Neural cell (in vitro differentiated cells): ENCODE measurements at regions not wholly inside any gene's neighbourhood (a gene's known extent, or its start where the extent isn't known, plus 50 kb on each side); places are given as distances from the start of the nearest gene placed in this dataset.

Experiments used
- H2AFZ ChIP-seq: fragments of 200-600, 300-800 bp; sonication (generic), shearing (Covaris generic); 2 replicates; pipeline ENCODE4 v1.6.0; 2014; ENCODE audit warnings: low read depth, mild to moderate bottlenecking, antibody characterized with exemption, low read length, moderate library complexity
- H3F3A ChIP-seq: fragments of 200-600 bp; shearing (Covaris generic); 2 replicates; pipeline ENCODE4 v1.6.1; 2016; ENCODE audit warnings: mild to moderate bottlenecking, moderate library complexity, mixed read lengths, antibody characterized with exemption, low read length; ENCODE audit not compliant: insufficient read depth, poor library complexity, severe bottlenecking
- H3K27ac ChIP-seq: fragments of 200-600, 300-800 bp; sonication (generic), shearing (Covaris generic); 2 replicates; pipeline ENCODE4 v1.5.1; 2014; ENCODE audit warnings: mild to moderate bottlenecking, low read length, moderate library complexity
- H3K27me3 ChIP-seq: fragments of 300-800, 200-600 bp; sonication (generic), shearing (Covaris generic); 2 replicates; pipeline ENCODE4 v1.6.0; 2014; ENCODE audit warnings: mild to moderate bottlenecking, low read depth, low read length, moderate library complexity; ENCODE audit not compliant: insufficient read depth
- H3K36me3 ChIP-seq: fragments of 300-800, 200-600 bp; sonication (generic), shearing (Covaris generic); 2 replicates; pipeline ENCODE4 v1.5.1; 2014; ENCODE audit warnings: mild to moderate bottlenecking, antibody characterized with exemption, low read length, moderate library complexity; ENCODE audit not compliant: insufficient read depth
- H3K4me2 ChIP-seq: fragments of 300-800, 200-600 bp; sonication (generic), shearing (Covaris generic); 2 replicates; pipeline ENCODE4 v1.6.0; 2014; ENCODE audit warnings: mild to moderate bottlenecking, low read length
- H3K4me3 ChIP-seq: fragments of 300-800, 200-600 bp; sonication (generic), shearing (Covaris generic); 2 replicates; pipeline ENCODE4 v1.5.1; 2014; ENCODE audit warnings: mild to moderate bottlenecking, low read length, moderate library complexity
- H3K79me2 ChIP-seq: fragments of 200-600 bp; shearing (Covaris generic); replicated peaks from 2 replicates; pipeline ENCODE4 v1.6.0; 2014; ENCODE audit warnings: mild to moderate bottlenecking, low read length, moderate library complexity; ENCODE audit not compliant: insufficient read depth
- H3K9ac ChIP-seq: fragments of 300-800, 200-600 bp; sonication (generic), shearing (Covaris generic); 2 replicates; pipeline ENCODE4 v1.6.1; 2016; ENCODE audit warnings: mild to moderate bottlenecking, low read length, mixed read lengths
- H3K9me2 ChIP-seq: fragments of 200-600 bp; shearing (Covaris generic); 2 replicates; pipeline ENCODE4 v1.6.1; 2016; ENCODE audit warnings: mild to moderate bottlenecking, low read length, mixed read lengths; ENCODE audit not compliant: insufficient read depth
- H3K9me3 ChIP-seq: fragments of 200-600, 300-800 bp; sonication (generic), shearing (Covaris generic); 2 replicates; pipeline ENCODE4 v1.6.1; 2016; ENCODE audit warnings: mild to moderate bottlenecking, mixed run types, low read length, moderate library complexity, mixed read lengths
- H4K20me1 ChIP-seq: fragments of 200-600 bp; shearing (Covaris generic); 2 replicates; pipeline ENCODE4 v1.6.1; 2016; ENCODE audit warnings: mild to moderate bottlenecking, mixed run types; ENCODE audit not compliant: insufficient read depth
- EP300 ChIP-seq: fragments of 450-650 bp; conservative IDR thresholded peaks from 2 replicates; pipeline ENCODE4 v1.6.1; 2014; ENCODE audit warnings: antibody characterized with exemption, mild to moderate bottlenecking, moderate library complexity; ENCODE audit not compliant: poor library complexity, severe bottlenecking
- EZH2 ChIP-seq: fragments of 200-600, 300-800 bp; shearing (Covaris generic), sonication (generic); IDR thresholded peaks from 2 replicates; pipeline ENCODE4 v1.6.1; 2014; ENCODE audit warnings: antibody characterized with exemption, low read length, borderline replicate concordance, mild to moderate bottlenecking; ENCODE audit not compliant: insufficient read depth, poor library complexity, severe bottlenecking
- MXI1 ChIP-seq: fragments of 450-650 bp; conservative IDR thresholded peaks from 2 replicates; pipeline ENCODE4 v1.6.1; 2014; ENCODE audit warnings: antibody characterized with exemption, mild to moderate bottlenecking; ENCODE audit not compliant: poor library complexity, severe bottlenecking
- POLR2AphosphoS5 ChIP-seq: IDR thresholded peaks from 2 replicates; pipeline ENCODE4 v1.6.1; 2012
- RAD21 ChIP-seq: fragments of 450-650 bp; conservative IDR thresholded peaks from 2 replicates; pipeline ENCODE4 v1.6.1; 2014; ENCODE audit warnings: antibody characterized with exemption, mild to moderate bottlenecking, moderate library complexity
- SMC3 ChIP-seq: fragments of 450-650 bp; conservative IDR thresholded peaks from 2 replicates; pipeline ENCODE4 v1.6.1; 2014; ENCODE audit warnings: antibody characterized with exemption, mild to moderate bottlenecking, moderate library complexity; ENCODE audit not compliant: poor library complexity
- TAF1 ChIP-seq: IDR thresholded peaks from 2 replicates; pipeline ENCODE4 v1.6.1; 2012; ENCODE audit warnings: low read depth
- TF ChIP-seq, protein P1 (sequence below): fragments of 450-650 bp; IDR thresholded peaks from 2 replicates; pipeline ENCODE4 v1.5.1; 2014; ENCODE audit warnings: antibody characterized with exemption, mild to moderate bottlenecking, moderate library complexity; ENCODE audit not compliant: poor library complexity, severe bottlenecking
- TF ChIP-seq, protein P2 (sequence below): IDR thresholded peaks from 2 replicates; pipeline ENCODE4 v1.6.1; 2012; ENCODE audit warnings: borderline replicate concordance

GRCh38 chr16:86765389-86766026, 187.2 kb downstream of the FOXL1 start:
- Histone ChIP-seq H3K36me3 (no peaks in the 10 kb centered on the region), H3K9ac (no peak overlapping the region), H3K79me2 (no peaks in the 10 kb centered on the region), H2AFZ (no peak overlapping the region), H3K4me3 (no peak overlapping the region), H3K4me2 (no peak overlapping the region), H3K27ac (no peak overlapping the region), H3K9me2 (no peaks in the 10 kb centered on the region), H4K20me1 (no peaks in the 10 kb centered on the region), H3K27me3 (no peaks in the 10 kb centered on the region), H3F3A (no peaks in the 10 kb centered on the region), H3K9me3 (no peaks in the 10 kb centered on the region)
- TF ChIP-seq TAF1, result no peak
- TF ChIP-seq, protein P1, sequence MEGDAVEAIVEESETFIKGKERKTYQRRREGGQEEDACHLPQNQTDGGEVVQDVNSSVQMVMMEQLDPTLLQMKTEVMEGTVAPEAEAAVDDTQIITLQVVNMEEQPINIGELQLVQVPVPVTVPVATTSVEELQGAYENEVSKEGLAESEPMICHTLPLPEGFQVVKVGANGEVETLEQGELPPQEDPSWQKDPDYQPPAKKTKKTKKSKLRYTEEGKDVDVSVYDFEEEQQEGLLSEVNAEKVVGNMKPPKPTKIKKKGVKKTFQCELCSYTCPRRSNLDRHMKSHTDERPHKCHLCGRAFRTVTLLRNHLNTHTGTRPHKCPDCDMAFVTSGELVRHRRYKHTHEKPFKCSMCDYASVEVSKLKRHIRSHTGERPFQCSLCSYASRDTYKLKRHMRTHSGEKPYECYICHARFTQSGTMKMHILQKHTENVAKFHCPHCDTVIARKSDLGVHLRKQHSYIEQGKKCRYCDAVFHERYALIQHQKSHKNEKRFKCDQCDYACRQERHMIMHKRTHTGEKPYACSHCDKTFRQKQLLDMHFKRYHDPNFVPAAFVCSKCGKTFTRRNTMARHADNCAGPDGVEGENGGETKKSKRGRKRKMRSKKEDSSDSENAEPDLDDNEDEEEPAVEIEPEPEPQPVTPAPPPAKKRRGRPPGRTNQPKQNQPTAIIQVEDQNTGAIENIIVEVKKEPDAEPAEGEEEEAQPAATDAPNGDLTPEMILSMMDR, result no peak

DNA sequence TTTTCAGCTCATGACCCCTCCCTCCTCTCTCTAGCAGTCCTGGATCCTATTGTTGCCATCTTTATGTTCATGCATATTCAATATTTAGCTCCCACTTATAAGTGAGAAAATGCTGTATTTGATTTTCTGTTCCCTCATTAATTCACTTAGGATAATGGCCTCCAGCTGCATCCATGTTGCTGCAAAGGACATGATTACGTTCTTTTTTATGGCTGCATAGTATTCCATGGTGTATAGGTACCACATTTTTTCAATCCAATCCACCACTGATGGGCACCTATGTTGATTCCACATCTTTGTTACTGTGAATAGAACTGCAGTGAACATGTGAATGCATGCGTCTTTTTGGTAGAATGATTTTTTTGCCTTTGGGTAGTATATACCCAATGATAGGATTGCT, 188.4 kb downstream of the FOXL1 start:
- no peaks in the 10 kb centered on the region for H3K9me3 ChIP-seq
- no peaks in the 10 kb centered on the region for H3K79me2 ChIP-seq
- no peaks in the 10 kb centered on the region for H3F3A ChIP-seq
- no peaks in the 10 kb centered on the region for H3K27me3 ChIP-seq
- H3K9ac ChIP-seq, result no peak overlapping the region
- TF ChIP-seq EP300 (no peak), SMC3 (no peak), TAF1 (no peak), RAD21 (no peak), MXI1 (no peak), EZH2 (no peak), POLR2AphosphoS5 (no peak)
- TF ChIP-seq, protein P2, sequence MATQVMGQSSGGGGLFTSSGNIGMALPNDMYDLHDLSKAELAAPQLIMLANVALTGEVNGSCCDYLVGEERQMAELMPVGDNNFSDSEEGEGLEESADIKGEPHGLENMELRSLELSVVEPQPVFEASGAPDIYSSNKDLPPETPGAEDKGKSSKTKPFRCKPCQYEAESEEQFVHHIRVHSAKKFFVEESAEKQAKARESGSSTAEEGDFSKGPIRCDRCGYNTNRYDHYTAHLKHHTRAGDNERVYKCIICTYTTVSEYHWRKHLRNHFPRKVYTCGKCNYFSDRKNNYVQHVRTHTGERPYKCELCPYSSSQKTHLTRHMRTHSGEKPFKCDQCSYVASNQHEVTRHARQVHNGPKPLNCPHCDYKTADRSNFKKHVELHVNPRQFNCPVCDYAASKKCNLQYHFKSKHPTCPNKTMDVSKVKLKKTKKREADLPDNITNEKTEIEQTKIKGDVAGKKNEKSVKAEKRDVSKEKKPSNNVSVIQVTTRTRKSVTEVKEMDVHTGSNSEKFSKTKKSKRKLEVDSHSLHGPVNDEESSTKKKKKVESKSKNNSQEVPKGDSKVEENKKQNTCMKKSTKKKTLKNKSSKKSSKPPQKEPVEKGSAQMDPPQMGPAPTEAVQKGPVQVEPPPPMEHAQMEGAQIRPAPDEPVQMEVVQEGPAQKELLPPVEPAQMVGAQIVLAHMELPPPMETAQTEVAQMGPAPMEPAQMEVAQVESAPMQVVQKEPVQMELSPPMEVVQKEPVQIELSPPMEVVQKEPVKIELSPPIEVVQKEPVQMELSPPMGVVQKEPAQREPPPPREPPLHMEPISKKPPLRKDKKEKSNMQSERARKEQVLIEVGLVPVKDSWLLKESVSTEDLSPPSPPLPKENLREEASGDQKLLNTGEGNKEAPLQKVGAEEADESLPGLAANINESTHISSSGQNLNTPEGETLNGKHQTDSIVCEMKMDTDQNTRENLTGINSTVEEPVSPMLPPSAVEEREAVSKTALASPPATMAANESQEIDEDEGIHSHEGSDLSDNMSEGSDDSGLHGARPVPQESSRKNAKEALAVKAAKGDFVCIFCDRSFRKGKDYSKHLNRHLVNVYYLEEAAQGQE, result no peak
- TF ChIP-seq, protein P1, result no peak
- no peak overlapping the region for H3K4me3 ChIP-seq
- no peaks in the 10 kb centered on the region for H3K36me3 ChIP-seq
- H3K9me2 ChIP-seq, result no peaks in the 10 kb centered on the region
- H4K20me1 ChIP-seq, result no peaks in the 10 kb centered on the region
- H3K4me2 ChIP-seq, result no peak overlapping the region
- H3K27ac ChIP-seq, result no peak overlapping the region
- no peak overlapping the region for H2AFZ ChIP-seq
